ENCODE measurements at regions not wholly inside any gene's neighbourhood (a gene's known extent, or its start where the extent isn't known, plus 50 kb on each side); places are given as distances from the start of the nearest gene placed in this dataset.

DNA sequence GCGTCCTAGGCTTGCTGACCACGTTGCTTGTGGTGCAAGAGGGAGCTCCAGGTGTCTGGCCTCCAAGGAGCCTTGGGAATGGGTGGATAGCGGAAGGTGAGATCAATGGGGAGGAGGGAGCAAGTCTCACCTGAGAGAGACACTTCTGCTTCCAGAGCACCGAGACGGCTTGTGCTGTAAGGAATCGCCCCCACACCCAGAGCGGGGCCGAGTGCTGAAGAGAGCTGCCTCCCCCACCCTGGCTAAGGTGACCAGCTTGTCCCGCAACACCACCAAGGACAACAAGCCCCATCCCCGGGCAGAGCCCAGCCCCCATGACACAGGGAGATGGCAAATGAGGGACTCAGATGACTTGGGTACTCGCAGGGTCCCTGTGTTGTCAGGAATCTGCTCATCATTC is 485.6 kb downstream of the NPHP4 start:
- Histone ChIP-seq H3K9me3 (no peaks in the 10 kb centered on the region), H3K27ac (no peak overlapping the region), H3K4me3 (no peak overlapping the region), H3K36me3 (replicated peaks in 1 of 2; ENCODE audit: insufficient read depth in 1 of 2, low read depth in 2 of 2) (no peaks in the 10 kb centered on the region), H3K27me3 (no peaks in the 10 kb centered on the region), H3K4me1 (no peaks in the 10 kb centered on the region)
- no peak for ATAC-seq
- intact Hi-C loops (cut with DNase I): loop anchor here (10.0 kb wide), 1 partner anchor 408 kb away; no protein-coding TSS in a partner anchor
- no peak for DNase-seq
- WGBS, 2 donors: 54 to 65% methylated on average over 7 to 11 of the region's 11 CpGs
- TF ChIP-seq POLR2A (IDR thresholded peaks at IDR 0.05) (no peak), CTCF (IDR thresholded peaks at IDR 0.05) (no peak)

DNA sequence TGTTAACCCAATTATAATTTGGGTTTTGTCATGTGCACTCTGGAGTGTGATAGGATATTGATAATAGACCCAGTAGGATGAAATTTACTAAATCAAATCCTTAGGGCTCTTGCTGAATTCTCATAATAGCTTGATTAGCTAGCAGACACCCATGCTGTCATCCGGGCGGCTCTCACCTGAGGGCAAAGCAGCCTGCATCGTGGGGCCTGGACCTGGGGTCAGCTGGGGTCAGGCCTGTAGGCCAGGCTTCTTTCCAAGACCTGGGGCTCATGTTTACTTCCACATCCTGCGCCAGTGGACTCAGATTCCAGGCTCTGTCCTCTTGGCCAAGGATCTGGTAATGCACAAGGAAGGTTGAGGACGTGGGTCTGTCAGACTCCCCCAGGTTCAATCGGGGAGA is 486.3 kb downstream of the NPHP4 start:
- no peaks in the 10 kb centered on the region for H3K4me1 ChIP-seq
- no peak overlapping the region for H3K27ac ChIP-seq
- no peaks in the 10 kb centered on the region for H3K27me3 ChIP-seq
- no peaks in the 10 kb centered on the region for H3K36me3 ChIP-seq (replicated peaks in 1 of 2; ENCODE audit: insufficient read depth in 1 of 2, low read depth in 2 of 2)
- whole genome bisulfite sequencing, 2 donors: 72 to 82% methylated on average over 3 to 6 of the region's 6 CpGs
- no peak overlapping the region for H3K4me3 ChIP-seq
- no peak for TF ChIP-seq POLR2A (IDR thresholded peaks at IDR 0.05)
- TF ChIP-seq CTCF (IDR thresholded peaks at IDR 0.05): no peak
- intact Hi-C loops (cut with DNase I): loop anchor here (10.0 kb wide), 1 partner anchor 409 kb away; no protein-coding TSS in a partner anchor
- ATAC-seq (no peak), DNase-seq (no peak)
- no peaks in the 10 kb centered on the region for H3K9me3 ChIP-seq

DNA sequence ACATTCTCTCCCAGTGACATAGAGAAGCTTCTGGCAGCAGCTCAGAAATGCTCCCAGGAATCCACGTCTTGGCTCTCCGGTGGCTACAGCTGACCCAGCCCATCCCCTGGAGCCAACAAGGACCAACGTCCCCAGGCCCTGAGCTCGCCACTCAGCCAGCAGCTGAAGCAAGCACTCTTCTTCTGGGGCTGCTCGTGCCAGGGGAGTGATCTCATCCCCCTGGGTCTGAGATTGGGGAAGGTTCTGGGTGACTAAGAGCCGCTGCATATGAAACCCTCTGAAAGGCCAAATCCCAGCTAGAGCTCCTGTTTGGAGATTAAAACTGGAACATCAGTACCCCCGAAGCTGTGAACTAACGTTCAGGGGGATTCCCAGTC is 487.9 kb downstream of the NPHP4 start:
- ATAC-seq (peak; percentile 27), DNase-seq (peak in 1 of 4 donors; percentile 44)
- intact Hi-C loops (cut with DNase I): loop anchor here (10.0 kb wide), 1 partner anchor 410 kb away; no protein-coding TSS in a partner anchor
- TF ChIP-seq POLR2A (IDR thresholded peaks at IDR 0.05): no peak
- no peak for TF ChIP-seq CTCF (IDR thresholded peaks at IDR 0.05)
- Histone ChIP-seq H3K4me3 (no peak overlapping the region), H3K4me1 (no peaks in the 10 kb centered on the region), H3K9me3 (no peaks in the 10 kb centered on the region), H3K36me3 (replicated peaks in 1 of 2; ENCODE audit: insufficient read depth in 1 of 2, low read depth in 2 of 2) (no peaks in the 10 kb centered on the region), H3K27ac (no peak overlapping the region), H3K27me3 (no peaks in the 10 kb centered on the region)
- 45 to 64% methylated on average over 2 to 8 of the region's 8 CpGs for WGBS, 2 donors

GRCh38 chr1:5503556-5504363 is 488.5 kb downstream of the NPHP4 start:
- no peaks in the 10 kb centered on the region for H3K36me3 ChIP-seq (replicated peaks in 1 of 2; ENCODE audit: insufficient read depth in 1 of 2, low read depth in 2 of 2)
- TF ChIP-seq POLR2A (IDR thresholded peaks at IDR 0.05) (no peak), CTCF (IDR thresholded peaks at IDR 0.05) (no peak)
- no peak overlapping the region for H3K27ac ChIP-seq
- H3K4me3 ChIP-seq: no peak overlapping the region
- no peaks in the 10 kb centered on the region for H3K9me3 ChIP-seq
- intact Hi-C loops (cut with DNase I): loop anchor here (10.0 kb wide), 1 partner anchor 411 kb away; no protein-coding TSS in a partner anchor
- no peak for ATAC-seq
- WGBS, 2 donors: 52 to 63% methylated on average over 9 of the region's 9 CpGs
- no peaks in the 10 kb centered on the region for H3K27me3 ChIP-seq
- no peak for DNase-seq
- H3K4me1 ChIP-seq: no peaks in the 10 kb centered on the region

Data from body of pancreas (tissue), 4 donors.